ENCODE measurements at regions not wholly inside any gene's neighbourhood (a gene's known extent, or its start where the extent isn't known, plus 50 kb on each side); places are given as distances from the start of the nearest gene placed in this dataset.

- TF ChIP-seq POLR2A (IDR thresholded peaks at IDR 0.05), result no peak
- TF ChIP-seq CTCF (IDR thresholded peaks at IDR 0.05), result no peak
- no peak for TF ChIP-seq POLR2AphosphoS5 (IDR thresholded peaks at IDR 0.05)
- no peak for TF ChIP-seq EP300 (IDR thresholded peaks at IDR 0.05; ENCODE audit: low read depth)
These were observed 184.3 kb upstream of the TWIST2 start for GRCh38 chr2:238663586-238663985.

Measured in transverse colon (tissue), 4 donors.